ENCODE measurements at regions not wholly inside any gene's neighbourhood (a gene's known extent, or its start where the extent isn't known, plus 50 kb on each side); places are given as distances from the start of the nearest gene placed in this dataset.

DNA sequence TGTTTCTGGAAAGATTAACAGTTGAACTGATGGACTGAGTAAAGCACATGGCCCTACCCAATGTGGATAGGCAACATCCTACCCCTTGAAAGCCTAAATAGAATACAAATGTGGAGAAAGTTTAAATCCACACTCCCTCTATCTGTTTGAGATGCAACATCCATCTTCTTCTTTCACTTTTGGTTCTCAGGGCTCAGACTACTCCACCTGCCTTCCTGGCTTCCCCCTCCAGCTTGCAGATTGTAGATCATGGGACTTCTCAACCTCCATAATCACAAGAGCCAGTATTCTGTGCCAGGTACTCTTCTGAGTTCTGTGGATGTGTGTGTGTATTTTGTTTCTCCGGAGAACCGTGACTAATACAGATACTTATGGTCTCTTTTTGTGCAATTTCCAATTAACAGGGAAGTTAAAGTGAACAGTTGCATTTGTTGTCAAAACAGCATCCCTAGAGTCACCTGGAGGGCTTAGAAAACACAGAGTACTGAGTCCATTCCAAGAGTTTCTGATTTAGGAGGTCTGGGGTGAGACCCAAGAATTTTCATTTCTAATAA is 590.3 kb upstream of the MIR17HG start:
- Histone ChIP-seq H3K27ac (no peak overlapping the region), H3K36me3 (no peaks in the 10 kb centered on the region), H3K4me3 (no peak overlapping the region), H3K9me3 (no peaks in the 10 kb centered on the region), H3K27me3 (no peaks in the 10 kb centered on the region), H3K4me1 (ENCODE audit: insufficient read depth) (peaks cover 1% of the 10 kb centered on the region)
- intact Hi-C loops (cut with DNase I) = no loop called here
- TF ChIP-seq, protein P1, sequence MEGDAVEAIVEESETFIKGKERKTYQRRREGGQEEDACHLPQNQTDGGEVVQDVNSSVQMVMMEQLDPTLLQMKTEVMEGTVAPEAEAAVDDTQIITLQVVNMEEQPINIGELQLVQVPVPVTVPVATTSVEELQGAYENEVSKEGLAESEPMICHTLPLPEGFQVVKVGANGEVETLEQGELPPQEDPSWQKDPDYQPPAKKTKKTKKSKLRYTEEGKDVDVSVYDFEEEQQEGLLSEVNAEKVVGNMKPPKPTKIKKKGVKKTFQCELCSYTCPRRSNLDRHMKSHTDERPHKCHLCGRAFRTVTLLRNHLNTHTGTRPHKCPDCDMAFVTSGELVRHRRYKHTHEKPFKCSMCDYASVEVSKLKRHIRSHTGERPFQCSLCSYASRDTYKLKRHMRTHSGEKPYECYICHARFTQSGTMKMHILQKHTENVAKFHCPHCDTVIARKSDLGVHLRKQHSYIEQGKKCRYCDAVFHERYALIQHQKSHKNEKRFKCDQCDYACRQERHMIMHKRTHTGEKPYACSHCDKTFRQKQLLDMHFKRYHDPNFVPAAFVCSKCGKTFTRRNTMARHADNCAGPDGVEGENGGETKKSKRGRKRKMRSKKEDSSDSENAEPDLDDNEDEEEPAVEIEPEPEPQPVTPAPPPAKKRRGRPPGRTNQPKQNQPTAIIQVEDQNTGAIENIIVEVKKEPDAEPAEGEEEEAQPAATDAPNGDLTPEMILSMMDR (IDR thresholded peaks at IDR 0.05) = no peak
- TF ChIP-seq EP300 (IDR thresholded peaks at IDR 0.05) = no peak
- 10 to 18% (median 12%) methylated on average over 2 of the region's 2 CpGs for WGBS, 3 donors
- no peak for DNase-seq

DNA sequence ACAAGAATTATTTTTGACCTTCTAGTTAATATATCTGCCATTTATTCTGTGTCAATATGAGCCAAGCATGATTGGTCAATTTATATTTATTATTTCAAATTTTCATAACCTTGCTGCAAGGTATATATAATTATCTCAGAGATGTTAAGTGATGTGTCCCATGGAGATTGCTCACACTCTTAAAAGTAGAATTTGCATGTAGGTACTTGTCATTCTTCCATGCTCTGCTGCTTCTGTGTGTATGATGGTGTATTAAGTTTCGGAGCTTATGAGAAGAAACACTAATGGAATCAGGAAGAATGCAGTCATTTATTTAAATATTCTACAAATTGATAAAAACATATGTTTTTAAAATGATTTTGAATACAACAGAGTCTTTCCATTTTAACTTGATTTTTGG is 586.8 kb upstream of the MIR17HG start:
- H3K9me3 ChIP-seq = no peaks in the 10 kb centered on the region
- no peak for DNase-seq
- 83 to 94% (median 93%) methylated on average over 1 of the region's 1 CpG for WGBS, 3 donors
- no peak overlapping the region for H3K27ac ChIP-seq
- peaks cover 1% of the 10 kb centered on the region for H3K4me1 ChIP-seq (ENCODE audit: insufficient read depth)
- intact Hi-C loops (cut with DNase I) = no loop called here
- no peak overlapping the region for H3K4me3 ChIP-seq
- no peaks in the 10 kb centered on the region for H3K27me3 ChIP-seq
- TF ChIP-seq, protein P1 (IDR thresholded peaks at IDR 0.05) = no peak
- no peak for TF ChIP-seq POLR2A (IDR thresholded peaks at IDR 0.05)
- TF ChIP-seq EP300 (IDR thresholded peaks at IDR 0.05) = no peak
- H3K36me3 ChIP-seq = no peaks in the 10 kb centered on the region

DNA sequence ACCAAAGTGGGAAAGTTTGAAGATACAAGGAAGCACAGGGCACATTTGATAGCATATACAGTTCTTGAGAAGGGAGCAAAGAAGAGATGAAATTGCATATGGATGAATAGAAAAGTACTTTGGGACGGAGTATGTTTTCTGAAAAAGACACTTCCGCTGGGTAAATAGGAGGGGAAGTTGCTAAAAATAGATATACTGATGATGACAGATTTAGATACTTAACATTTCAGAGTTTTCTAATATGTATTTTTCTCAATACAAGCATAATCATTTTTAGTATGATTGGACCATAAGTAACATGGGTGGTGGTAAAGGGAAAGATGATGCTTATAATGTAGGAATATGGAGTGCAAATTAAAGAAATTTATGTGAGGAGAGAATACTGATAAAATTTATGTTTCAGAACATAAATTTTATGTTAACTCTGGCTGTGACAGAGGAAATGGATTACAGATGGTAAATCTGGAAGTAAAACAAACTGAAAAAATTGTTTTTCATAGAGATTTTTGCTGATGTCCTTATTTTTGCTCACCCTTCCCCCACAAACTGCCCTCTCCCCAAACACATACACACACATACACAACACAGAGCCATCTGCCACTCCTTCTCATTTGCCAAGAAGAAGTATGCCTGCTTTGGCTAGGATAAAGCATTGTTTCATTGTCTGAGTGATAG is 583.9 kb upstream of the MIR17HG start:
- H3K27ac ChIP-seq = no peak overlapping the region
- TF ChIP-seq POLR2A (IDR thresholded peaks at IDR 0.05) = no peak
- no peak for TF ChIP-seq EP300 (IDR thresholded peaks at IDR 0.05)
- TF ChIP-seq, protein P1 (IDR thresholded peaks at IDR 0.05) = no peak
- no peaks in the 10 kb centered on the region for H3K36me3 ChIP-seq
- no peaks in the 10 kb centered on the region for H3K27me3 ChIP-seq
- H3K9me3 ChIP-seq = no peaks in the 10 kb centered on the region
- no peak for DNase-seq
- intact Hi-C loops (cut with DNase I) = no loop called here
- no peaks in the 10 kb centered on the region for H3K4me1 ChIP-seq (ENCODE audit: insufficient read depth)
- WGBS, 3 donors = 55 to 68% (median 66%) methylated on average over 2 of the region's 2 CpGs
- no peak overlapping the region for H3K4me3 ChIP-seq

DNA sequence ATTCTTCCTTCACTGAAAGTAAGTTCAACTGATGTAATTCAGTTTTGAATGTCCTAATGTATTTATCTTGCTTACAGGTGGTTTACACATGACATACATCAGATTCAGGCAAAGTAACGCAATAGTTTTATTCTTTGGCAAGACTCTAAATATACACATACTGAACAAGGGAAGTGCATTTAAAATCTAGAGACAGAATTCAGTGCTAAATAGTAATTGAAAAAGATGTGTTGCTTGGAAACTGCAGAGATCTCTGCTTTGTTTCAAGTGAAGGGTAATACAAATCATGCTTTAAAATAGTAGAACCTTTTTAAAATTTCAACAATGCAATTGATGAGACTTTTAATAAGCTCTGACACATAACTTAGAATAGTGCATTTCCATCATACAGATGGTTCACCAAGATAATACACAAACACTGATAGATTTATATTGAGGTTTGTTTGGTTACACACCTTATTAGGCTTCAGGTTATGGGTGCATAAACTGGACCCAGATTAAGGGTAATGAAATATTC is 581.0 kb upstream of the MIR17HG start:
- Histone ChIP-seq H3K9me3 (no peaks in the 10 kb centered on the region), H3K27ac (no peak overlapping the region), H3K4me3 (no peak overlapping the region), H3K36me3 (no peaks in the 10 kb centered on the region), H3K27me3 (no peaks in the 10 kb centered on the region), H3K4me1 (ENCODE audit: insufficient read depth) (no peaks in the 10 kb centered on the region)
- DNase-seq = no peak
- intact Hi-C loops (cut with DNase I) = no loop called here
- TF ChIP-seq, protein P1 (IDR thresholded peaks at IDR 0.05) = no peak
- no peak for TF ChIP-seq POLR2A (IDR thresholded peaks at IDR 0.05)
- TF ChIP-seq EP300 (IDR thresholded peaks at IDR 0.05) = no peak
- 70 to 75% (median 72%) methylated on average over 1 of the region's 1 CpG for WGBS, 3 donors

All from ovary (tissue), 7 donors.